GM21447 (cell line): ENCODE measurements at regions not wholly inside any gene's neighbourhood (a gene's known extent, or its start where the extent isn't known, plus 50 kb on each side); places are given as distances from the start of the nearest gene placed in this dataset.
"Not testable (repeated sequence)": the region's sequence is repeated elsewhere in the genome, so short reads cannot be mapped to it uniquely, and the experiment has no call there.

Source experiments
- ATAC-seq: cut with Tn5 transposase; IDR thresholded peaks from one replicate; pipeline ENCODE4 v1.9.1; 2021; ENCODE audit not compliant: unreplicated experiment

DNA sequence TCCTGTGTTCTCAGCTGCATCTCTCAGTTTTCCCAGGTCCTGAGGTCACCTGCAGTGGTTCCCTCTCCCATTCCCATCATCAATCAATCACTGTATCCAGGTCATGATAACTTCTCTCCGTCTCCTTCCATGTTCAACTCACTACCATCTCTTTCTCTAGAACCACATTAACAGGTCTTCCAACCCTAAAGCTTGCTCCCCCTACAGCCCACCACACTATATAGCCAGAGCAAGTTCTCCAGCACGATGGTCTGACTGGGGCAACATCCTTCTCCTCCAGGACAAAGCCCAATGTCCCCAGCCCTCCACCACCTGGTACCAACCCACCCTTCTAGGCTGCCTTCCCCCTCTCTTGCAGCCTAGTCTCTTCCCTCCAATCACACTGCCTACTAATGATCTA lies 241.6 kb downstream of the CDK5RAP2 start:
- ATAC-seq = no peak

DNA sequence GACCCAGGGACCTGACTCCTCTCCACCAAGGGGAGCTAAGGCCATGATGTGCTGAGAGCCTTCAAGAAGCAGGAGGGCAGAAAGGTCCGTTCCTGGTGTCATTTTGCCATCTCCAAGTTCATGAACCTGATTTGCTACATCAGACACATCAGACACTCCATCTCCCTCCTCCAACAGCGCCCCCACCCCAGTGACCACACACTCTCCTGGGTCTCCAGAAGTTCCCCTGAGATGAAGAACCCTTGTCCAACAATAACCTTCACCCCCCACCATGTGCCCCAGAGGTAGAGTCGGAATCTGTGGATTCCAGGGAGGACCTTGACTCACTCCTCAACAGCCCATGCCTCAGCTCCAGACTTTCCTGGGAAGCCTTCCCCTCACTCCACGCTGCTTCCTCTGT lies 242.8 kb downstream of the CDK5RAP2 start:
- ATAC-seq = no peak

DNA sequence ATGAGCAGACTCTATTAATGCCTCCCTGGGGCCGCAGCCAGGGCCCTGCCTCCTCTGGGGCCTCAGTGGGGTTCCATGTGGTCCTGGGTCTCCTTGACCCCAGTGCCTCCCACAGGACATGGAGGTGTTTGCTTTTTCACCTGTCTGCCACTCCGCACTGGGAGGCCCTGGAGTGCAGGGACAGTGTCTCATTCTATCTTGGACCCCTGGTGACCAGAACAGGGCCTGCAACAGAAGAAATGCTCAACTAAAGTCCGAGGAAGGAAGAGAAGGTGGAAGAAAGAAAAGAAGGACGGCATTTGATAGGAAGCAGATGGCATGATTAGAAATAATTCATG lies 243.2 kb downstream of the CDK5RAP2 start:
- ATAC-seq = no peak

DNA sequence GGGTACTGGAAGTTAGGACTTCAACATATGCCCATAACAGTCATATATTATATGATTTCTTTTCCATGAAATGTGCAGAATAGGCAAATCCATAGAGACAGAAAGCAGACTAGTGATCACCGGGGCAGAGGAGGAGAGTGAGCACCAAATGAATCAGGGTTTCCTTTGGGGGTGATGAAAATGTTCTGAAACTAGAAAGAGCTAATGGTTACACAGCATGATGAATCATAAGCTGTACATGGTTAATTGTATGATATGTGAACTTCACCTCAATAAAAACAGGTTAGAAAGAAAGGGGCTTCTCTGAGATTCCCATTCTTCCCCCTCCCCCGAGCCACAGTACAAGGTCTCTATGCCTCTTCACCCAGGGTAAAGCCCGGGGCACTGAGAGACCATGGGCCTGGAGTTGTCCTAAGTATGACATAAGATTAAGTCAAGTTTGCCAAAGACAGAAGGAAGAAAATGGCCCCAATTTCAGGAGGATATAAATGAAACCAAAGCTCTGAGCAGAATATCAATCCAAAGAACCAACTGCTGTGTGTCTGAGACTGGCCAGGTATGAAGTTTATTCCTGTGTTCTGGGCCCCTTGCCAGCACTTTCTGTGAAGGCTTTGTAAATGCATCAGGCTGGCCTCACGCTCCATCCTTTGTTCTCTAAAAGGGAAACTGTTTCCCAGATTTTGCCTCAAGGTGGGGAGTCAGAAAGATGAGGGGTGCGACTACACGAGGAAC lies 243.8 kb downstream of the CDK5RAP2 start:
- no peak for ATAC-seq

DNA sequence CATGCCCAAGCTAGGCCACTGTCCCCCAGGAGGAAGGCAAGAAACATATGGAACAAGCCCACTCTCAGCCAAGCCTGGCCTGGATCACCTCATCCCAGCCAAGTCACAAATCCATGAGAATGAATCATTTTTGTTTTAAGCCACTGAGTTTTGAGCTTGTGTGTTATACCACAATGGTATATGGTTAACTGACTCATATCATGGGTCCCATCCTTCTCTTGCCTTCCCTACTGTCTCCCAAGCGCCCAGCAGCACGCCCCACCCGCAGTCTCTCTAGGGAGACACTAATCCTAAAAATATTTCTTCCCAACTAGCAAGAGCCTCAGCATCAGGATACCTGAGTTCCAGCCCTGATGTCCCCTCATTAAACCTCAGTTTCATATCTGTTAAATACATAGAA lies 248.1 kb downstream of the CDK5RAP2 start:
- no peak for ATAC-seq

DNA sequence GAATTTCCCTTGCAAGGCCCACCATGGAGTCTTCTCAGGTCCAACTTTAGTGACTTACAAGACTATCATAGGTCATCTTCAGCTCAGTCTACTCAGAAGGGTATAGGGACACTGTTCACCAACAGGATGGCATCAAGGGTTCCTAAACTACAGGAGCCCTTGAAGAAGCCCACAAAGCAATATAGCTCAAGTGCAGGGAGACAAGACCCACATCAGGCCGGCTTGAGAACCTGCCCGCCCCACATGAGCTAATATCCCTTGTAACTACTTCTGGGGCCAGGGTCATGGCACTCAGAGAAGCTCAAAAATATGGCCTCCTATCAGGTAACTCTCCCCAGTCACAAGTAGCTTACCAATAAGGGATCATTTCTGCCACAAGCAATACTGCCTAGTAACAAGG lies 249.9 kb downstream of the CDK5RAP2 start:
- no peak for ATAC-seq

DNA sequence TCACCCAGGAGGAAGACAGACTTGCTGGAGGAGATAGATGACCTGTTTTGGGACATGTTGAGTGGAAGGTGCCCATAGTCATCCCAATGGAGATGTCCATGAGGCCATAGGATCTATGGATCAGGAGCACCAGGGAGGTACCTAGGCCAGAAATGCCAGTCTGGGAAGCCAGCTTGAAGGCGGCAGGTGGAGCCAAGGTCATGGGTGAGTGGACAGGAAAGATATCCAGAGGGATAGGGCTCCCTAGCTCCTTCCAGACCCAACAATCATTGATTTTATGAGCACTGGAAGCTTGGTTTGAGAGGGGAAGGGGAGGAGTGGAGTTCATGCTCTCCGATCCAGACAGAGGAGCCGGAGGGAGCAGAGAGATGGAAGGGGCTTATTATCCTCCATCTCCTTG lies 252.6 kb downstream of the CDK5RAP2 start:
- ATAC-seq = no peak

DNA sequence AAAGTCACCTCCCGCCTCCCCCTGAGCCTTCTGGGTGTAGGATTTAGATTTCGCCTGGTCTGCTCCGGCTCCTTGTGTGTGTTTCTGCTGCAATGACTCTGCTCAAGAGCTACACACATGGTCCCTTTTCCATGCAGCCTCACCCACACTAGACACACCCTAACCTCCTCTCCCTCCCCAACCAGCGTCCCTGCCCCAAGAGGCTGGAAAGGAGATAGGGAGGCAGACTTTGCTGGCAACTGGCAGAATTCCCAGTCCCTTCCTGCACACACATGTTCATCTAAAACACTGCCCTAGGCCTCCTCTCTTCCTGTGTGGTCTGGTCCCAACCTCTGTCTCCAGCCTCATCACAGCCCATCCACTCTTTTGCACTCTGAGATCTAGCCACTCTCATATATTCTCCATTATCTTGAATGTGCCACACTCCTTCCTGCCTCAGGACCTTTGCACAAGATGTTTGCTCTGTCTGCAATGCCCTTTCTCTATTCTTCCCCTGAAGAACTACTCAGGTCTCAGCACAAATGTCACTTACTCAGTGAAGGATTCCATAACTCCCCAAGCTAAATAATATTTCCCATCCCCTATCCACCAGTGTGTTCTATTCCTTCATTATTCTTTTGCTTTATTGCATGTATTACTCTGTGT lies 253.8 kb downstream of the CDK5RAP2 start:
- no peak for ATAC-seq

DNA sequence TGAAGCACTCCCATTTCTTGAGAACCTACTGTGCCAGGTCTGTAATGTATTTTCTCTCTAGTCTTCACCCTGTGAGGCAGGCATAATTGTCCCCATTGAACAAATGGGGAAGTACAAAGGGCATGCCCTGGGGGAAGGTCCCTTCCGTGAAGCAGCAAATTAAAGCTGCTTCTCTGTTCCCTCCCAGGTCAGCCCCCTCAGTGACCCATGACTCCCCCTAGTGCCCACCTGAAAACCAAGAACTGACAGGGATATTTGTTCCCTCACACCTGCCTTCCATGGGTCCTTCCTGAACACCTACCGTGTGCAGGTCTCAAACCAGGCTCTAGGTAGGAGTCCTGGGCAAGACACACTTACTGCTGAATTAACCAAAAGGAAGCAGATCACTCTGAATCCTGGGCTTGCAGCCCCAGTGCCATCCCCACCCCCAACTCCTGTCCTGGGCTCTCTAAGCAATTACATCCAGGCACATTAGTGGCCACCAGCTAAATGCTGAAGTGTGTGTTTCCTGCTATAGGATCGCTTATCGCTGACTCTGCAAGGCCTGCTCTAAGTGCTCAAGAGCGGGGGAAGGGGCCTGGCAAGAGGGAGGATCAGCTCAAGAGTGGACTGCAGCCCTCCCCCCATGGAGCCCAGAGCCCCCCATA lies 254.8 kb downstream of the CDK5RAP2 start:
- no peak for ATAC-seq

DNA sequence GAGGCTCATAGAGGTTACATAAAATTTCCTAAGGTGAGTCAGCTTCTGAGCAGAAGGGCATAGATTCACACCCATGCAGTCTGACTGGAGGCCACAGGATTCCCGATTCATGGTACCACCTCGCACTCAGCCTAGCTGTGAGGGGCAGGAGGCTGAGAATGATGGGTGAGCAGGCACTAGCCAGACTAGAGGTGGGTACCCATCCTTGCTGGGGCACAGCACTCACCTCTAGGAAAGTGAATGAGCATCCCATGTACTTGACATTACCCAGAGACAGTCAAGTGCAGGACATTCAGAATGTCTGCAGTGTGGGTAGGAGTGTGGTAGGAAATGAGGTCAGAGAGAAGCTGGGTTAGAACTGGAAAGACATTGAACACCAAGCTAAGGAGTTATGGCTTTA lies 255.5 kb downstream of the CDK5RAP2 start:
- ATAC-seq = no peak

DNA sequence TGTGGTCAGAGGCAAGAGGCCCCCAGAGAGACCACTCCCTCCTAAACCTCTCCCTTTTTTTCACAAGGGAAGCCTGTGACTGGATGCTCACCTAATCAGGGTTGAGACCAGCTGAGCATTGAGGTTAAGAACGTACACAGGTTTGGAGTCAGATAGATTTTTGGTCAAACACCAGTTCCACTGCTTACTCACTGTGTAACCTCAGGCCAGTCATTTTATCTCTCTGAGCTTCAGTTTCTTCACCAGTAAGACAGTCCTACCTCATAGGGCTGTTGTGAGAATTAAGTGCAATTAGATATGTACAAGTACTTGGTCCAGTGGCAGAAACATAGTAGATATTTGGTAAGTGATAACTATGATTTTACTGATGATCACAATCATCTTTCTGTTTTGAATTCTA lies 256.8 kb downstream of the CDK5RAP2 start:
- no peak for ATAC-seq

DNA sequence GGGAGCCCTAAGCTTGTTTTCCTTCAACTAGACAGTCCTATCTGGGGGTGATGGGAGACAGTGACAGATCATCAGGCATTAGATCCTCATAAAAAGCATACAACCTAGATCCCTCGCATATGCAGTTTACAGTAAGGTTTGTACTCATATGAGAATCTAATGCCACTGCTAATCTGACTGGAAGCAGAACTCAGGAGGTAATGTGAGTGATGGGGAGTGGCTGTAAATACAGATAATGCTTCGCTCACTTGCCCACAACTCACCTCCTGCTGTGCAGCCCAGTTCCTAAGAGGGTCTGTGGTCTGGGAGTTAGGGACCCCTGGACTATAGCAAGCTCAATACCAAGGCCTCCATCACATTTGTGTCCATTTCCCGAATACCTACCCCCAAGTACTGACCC lies 260.5 kb downstream of the CDK5RAP2 start:
- no peak for ATAC-seq

DNA sequence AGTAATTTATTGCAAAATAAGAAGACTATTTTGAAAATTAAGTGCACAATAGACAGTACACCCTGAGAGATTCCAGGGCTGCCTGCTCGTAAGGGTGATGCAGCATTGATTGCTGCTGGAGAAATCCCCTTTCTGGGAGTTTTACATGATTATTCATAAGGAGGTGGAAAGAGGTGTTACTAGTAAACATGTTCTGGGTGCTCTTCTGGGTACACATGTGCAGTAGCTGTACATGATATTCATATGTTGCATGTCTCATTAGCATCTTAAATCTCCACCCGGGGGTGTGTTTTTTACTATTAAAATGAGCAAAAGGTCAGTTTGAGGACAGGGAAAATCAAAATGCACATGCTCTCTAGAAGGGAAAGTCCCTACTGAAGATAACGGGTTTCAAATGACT lies 264.8 kb downstream of the CDK5RAP2 start:
- no peak for ATAC-seq

DNA sequence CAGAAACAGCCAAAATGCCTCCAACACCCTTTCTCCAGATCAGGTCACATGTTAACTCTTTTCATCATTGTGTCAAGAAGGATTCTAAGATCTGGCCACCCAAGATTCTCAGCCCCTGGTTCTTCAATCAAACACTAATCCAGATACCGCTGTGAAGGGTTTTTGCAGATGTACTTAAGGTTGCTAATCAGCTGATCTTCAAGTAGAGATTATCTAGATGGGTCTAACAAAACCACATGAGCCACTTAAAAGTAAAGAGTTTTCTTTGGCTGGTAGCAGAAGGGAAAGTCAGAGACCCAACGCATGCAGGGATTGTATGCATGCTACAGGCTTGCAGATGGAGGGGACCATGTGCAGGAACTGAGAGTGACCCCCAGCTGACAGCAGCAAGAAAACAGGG lies 267.9 kb downstream of the CDK5RAP2 start:
- ATAC-seq = no peak

DNA sequence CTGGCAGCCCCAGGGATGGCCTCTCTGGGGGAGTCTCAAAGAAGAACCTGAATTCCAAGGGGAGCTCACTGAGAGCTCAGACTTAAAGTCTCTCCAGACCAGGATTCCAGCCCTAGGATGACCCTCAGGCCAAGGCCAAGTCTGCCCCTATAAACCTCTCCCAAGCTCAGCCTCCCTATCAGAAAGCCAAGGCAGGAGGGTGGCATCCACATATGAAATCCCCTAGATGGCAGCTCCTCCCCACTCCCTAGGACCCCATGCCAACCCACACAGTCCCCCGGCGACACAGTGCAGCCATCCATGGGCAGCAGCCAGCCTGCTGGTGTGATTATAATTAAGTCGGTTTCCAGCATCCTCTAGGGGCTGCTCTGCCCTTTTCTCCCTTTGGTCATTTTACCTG lies 269.9 kb downstream of the CDK5RAP2 start:
- no peak for ATAC-seq

DNA sequence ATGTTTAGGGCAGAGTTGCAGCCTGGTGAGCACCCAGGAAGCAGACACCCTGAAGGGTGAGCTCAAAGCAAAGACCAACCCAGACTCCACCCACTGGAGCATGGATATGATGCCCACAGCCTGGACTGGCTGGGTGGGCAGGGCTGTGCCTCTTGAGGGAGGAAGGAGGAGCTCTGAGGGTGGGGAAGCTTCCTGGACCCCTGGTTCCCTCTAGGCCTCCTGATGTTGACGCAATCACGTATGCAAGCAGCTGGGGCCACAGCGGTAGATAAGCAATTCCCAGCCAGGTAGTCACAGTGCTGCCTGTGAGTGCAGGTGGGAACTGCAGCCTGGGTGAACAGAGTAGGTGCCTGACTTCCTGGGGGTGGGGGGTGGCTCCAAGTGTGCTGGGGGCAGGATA lies 271.5 kb downstream of the CDK5RAP2 start:
- no peak for ATAC-seq

DNA sequence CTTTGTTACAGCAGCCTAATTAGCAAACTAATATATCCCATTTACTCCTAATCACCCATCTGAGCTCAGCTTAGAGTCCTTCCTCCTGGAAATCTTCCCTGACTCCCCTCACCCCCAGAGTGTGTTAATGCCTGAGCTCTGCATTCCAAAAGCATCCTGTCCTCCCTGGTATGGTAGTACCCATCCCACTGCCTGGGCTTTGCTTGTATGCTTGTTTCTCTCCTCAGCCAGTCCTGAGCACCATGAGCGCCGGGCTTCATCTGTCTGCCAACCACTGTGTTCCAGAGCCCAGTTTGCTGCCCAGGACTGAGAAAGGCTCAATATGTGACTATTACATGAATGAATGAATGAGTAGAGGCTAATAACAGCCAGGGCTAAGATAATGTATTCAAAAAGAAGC lies 272.4 kb downstream of the CDK5RAP2 start:
- no peak for ATAC-seq

DNA sequence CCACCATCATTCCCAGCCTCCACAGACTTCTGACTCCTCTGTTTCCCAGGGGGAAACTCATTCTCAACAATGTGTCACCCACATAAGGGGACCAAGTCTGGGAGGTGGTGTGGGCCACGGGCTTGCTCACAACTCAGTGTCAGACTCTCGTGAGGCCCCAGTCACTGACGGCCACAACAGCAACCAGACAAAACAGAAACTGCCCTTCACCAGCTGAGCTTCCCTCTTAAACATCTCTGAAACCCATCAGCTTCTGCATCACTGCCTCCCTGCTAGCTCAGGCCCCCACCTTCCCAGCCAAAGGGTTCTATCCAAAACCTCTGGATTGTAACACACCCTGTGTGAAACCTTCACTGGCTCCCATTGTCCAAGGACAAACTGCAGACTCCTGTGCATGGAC lies 273.4 kb downstream of the CDK5RAP2 start:
- ATAC-seq = no peak

DNA sequence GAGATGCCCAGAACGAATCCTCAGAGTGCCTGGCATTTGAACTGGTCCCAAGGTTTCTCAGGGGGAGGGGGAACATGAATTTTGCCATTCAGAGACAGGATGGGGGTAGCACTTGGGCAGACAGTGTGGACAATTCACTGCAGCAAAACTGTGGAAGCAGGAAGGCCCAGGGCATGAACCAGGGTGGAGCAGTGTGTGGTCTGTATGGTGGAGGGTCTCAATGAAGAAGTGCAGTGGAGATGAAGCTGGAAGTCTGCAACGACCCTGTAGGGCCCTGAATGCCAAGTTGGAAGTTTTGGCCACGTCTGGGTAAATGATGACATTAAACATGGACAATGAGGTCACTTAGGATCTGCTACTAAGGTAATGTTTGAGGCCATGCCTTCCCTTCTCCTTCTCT lies 273.9 kb downstream of the CDK5RAP2 start:
- ATAC-seq = no peak

DNA sequence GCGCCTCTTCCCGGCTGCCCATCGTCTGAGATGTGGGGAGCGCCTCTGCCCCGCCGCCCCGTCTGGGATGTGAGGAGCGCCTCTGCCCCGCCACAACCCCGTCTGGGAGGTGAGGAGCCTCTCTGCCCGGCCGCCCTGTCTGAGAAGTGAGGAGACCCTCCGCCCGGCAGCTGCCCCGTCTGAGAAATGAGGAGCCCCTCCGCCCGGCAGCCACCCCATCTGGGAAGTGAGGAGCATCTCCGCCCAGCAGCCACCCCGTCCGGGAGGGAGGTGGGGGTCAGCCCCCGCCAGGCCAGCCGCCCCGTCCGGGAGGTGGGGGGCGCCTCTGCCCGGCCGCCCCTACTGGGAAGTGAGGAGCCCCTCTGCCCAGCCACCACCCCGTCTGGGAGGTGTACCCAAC lies 275.1 kb downstream of the CDK5RAP2 start:
- ATAC-seq = not testable (repeated sequence)

DNA sequence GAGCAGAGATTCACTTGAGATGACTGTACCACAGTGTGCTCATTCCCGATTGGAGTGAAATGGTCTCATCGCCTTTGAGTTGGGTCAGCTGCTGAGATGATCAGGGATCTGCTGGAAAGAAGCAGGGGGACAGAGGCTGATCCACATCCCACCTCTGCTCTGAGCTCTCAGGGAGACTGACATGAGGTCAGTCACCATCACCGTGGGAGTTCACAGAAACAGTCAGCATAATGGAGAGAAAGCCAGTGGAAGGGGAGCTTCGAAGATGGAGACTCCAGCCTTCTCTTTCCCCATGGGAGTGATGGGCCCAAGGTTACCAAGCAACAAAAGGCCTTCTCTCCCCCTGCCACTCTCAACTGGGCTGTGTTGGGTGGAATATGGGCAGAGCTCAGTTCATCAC lies 276.4 kb downstream of the CDK5RAP2 start:
- ATAC-seq = no peak

DNA sequence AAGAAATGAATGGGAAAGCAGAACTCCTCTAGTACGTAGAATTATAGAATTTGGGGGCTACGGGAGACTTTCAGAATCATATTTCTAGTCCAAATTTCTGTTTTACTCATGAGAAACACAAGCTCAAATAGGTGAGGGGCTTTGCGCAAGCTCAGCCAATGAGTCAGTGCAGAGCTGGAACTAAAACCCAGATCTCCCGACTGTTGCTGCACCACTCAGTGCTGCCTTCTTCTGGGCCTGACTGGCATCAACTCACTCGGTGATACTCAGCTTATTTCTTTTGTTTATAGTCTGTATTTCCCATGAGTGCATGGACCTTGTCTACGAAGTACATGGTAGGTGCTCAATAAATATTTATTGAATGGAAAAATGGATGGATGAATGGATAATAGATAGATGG lies 280.2 kb downstream of the CDK5RAP2 start:
- ATAC-seq = no peak

DNA sequence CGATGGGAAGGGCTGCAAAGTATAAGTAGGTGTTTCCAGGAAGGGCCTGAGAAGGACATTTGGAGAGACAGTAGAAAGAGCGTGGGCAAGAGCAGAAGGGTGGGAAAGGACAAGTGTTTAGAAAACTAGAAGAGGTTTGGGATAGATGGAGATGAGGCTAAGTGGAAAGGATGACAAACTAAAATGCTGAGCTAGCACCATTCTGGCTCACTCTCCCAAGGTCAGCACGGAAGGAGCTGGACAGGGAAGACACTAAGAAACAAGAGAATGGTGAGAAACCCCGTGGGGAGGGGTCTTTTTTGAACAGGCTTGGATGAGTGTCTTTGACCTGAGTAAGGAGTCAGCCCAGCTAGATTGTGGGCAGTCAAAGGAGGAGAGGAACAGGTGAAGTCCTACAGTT lies 286.0 kb downstream of the CDK5RAP2 start:
- ATAC-seq = no peak
